H9 (cell line): ENCODE measurements at regions not wholly inside any gene's neighbourhood (a gene's known extent, or its start where the extent isn't known, plus 50 kb on each side); places are given as distances from the start of the nearest gene placed in this dataset.

ENCODE experiments used
- DNase-seq: peaks from one replicate; pipeline ENCODE4 v3.0.0-alpha.2; 2017
- H2AFZ ChIP-seq: one replicate; pipeline ENCODE4 v1.6.1; 2013; ENCODE audit warnings: mild to moderate bottlenecking, low read length, control low read depth, moderate library complexity
- H2AK5ac ChIP-seq: 2 replicates; pipeline ENCODE4 v1.6.1; 2013; ENCODE audit warnings: low read length, control low read depth, mixed read lengths; ENCODE audit not compliant: insufficient read length
- H2BK120ac ChIP-seq: one replicate; pipeline ENCODE4 v1.6.1; 2013; ENCODE audit warnings: low read depth, mild to moderate bottlenecking, low read length, control low read depth, inconsistent platforms; ENCODE audit not compliant: poor library complexity, severe bottlenecking
- H2BK12ac ChIP-seq: 2 replicates; pipeline ENCODE4 v1.6.1; 2013; ENCODE audit warnings: low read length, control low read depth, mixed read lengths, low read depth; ENCODE audit not compliant: insufficient read length
- H2BK15ac ChIP-seq: 2 replicates; pipeline ENCODE4 v1.6.1; 2013; ENCODE audit warnings: low read depth, low read length, control low read depth
- H2BK20ac ChIP-seq: one replicate; pipeline ENCODE4 v1.6.1; 2013; ENCODE audit warnings: low read depth, mild to moderate bottlenecking, low read length, control low read depth, inconsistent platforms; ENCODE audit not compliant: poor library complexity, severe bottlenecking
- H2BK5ac ChIP-seq: 2 replicates; pipeline ENCODE4 v1.6.1; 2013; ENCODE audit warnings: low read length, control low read depth, mixed read lengths; ENCODE audit not compliant: insufficient read length
- H3K14ac ChIP-seq: 2 replicates; pipeline ENCODE4 v1.6.1; 2013; ENCODE audit warnings: low read length, control low read depth; ENCODE audit not compliant: insufficient read depth
- H3K18ac ChIP-seq: 2 replicates; pipeline ENCODE4 v1.6.1; 2013; ENCODE audit warnings: low read depth, mild to moderate bottlenecking, mixed read lengths, low read length, control low read depth; ENCODE audit not compliant: insufficient read length
- H3K23ac ChIP-seq: 2 replicates; pipeline ENCODE4 v1.6.1; 2013; ENCODE audit warnings: low read length, control low read depth, mixed read lengths, low read depth; ENCODE audit not compliant: insufficient read length
- H3K23me2 ChIP-seq: 2 replicates; pipeline ENCODE4 v1.6.1; 2013; ENCODE audit warnings: low read depth, mild to moderate bottlenecking, mixed read lengths, low read length, control low read depth; ENCODE audit not compliant: insufficient read length, poor library complexity, severe bottlenecking
- H3K27ac ChIP-seq: 2 replicates; pipeline ENCODE4 v1.5.1; 2013; ENCODE audit warnings: low read length, control low read depth, mixed read lengths, low read depth; ENCODE audit not compliant: insufficient read length
- H3K27me3 ChIP-seq: 2 replicates; pipeline ENCODE4 v1.6.1; 2013; ENCODE audit warnings: low read length, control low read depth, inconsistent platforms; ENCODE audit not compliant: insufficient read depth
- H3K4ac ChIP-seq: 2 replicates; pipeline ENCODE4 v1.6.1; 2013; ENCODE audit warnings: low read depth, mild to moderate bottlenecking, control low read depth, inconsistent platforms, low read length, moderate library complexity
- H3K4me1 ChIP-seq: 2 replicates; pipeline ENCODE4 v1.6.1; 2013; ENCODE audit warnings: low read length, control low read depth, inconsistent platforms; ENCODE audit not compliant: insufficient read depth
- H3K4me2 ChIP-seq: 2 replicates; pipeline ENCODE4 v1.6.1; 2013; ENCODE audit warnings: low read length, control low read depth, mixed read lengths; ENCODE audit not compliant: insufficient read length, insufficient read depth
- H3K56ac ChIP-seq: 2 replicates; pipeline ENCODE4 v1.6.1; 2013; ENCODE audit warnings: low read depth, mild to moderate bottlenecking, mixed read lengths, low read length, control low read depth; ENCODE audit not compliant: insufficient read length
- H3K79me1 ChIP-seq: 2 replicates; pipeline ENCODE4 v1.6.1; 2013; ENCODE audit warnings: low read depth, mild to moderate bottlenecking, moderate library complexity, low read length, control low read depth, inconsistent platforms; ENCODE audit not compliant: insufficient read depth, poor library complexity, severe bottlenecking
- H3K79me2 ChIP-seq: 2 replicates; pipeline ENCODE4 v1.6.1; 2013; ENCODE audit warnings: low read length, control low read depth, inconsistent platforms; ENCODE audit not compliant: insufficient read depth
- H3K9ac ChIP-seq: 2 replicates; pipeline ENCODE4 v1.6.1; 2013; ENCODE audit warnings: low read length, control low read depth, mixed read lengths; ENCODE audit not compliant: insufficient read length; ENCODE audit errors: extremely low read depth
- H3K9me3 ChIP-seq: one replicate; pipeline ENCODE4 v1.6.1; 2013; ENCODE audit warnings: low read depth, low read length, inconsistent platforms; ENCODE audit not compliant: control insufficient read depth
- H3T11ph ChIP-seq: one replicate; pipeline ENCODE4 v1.6.1; 2013; ENCODE audit warnings: mild to moderate bottlenecking, low read length, control low read depth, inconsistent platforms
- H4K20me1 ChIP-seq: one replicate; pipeline ENCODE4 v1.6.1; 2013; ENCODE audit not compliant: control insufficient read depth, insufficient read length, insufficient read depth
- H4K5ac ChIP-seq: 2 replicates; pipeline ENCODE4 v1.6.1; 2013; ENCODE audit warnings: low read depth, mild to moderate bottlenecking, mixed read lengths, low read length, control low read depth; ENCODE audit not compliant: insufficient read length
- H4K8ac ChIP-seq: replicated peaks from 2 replicates; pipeline ENCODE4 v1.6.1; 2013; ENCODE audit warnings: low read length, control low read depth, mixed read lengths, low read depth; ENCODE audit not compliant: insufficient read length
- H4K91ac ChIP-seq: 2 replicates; pipeline ENCODE4 v1.6.1; 2013; ENCODE audit warnings: low read depth, mild to moderate bottlenecking, moderate library complexity, mixed read lengths, low read length, control low read depth; ENCODE audit not compliant: insufficient read length
- H3K27ac Mint-ChIP-seq, 3 experiments: 2 replicates in 2 of 3; 3 replicates in 1 of 3; pipeline ENCODE4 v1.8.0; 2020 to 2021; ENCODE audit warnings: mixed read lengths in 3 of 3, mild to moderate bottlenecking in 1 of 3, moderate library complexity in 1 of 3
- H3K27me3 Mint-ChIP-seq: 2 replicates; pipeline ENCODE4 v1.8.0; 2021; ENCODE audit warnings: low read depth, mild to moderate bottlenecking, moderate library complexity, mixed read lengths
- H3K36me3 Mint-ChIP-seq, 3 experiments: 2 replicates in 2 of 3; 3 replicates in 1 of 3; pipeline ENCODE4 v1.8.0; 2020 to 2021; ENCODE audit warnings: low read depth in 3 of 3, mixed read lengths in 3 of 3; ENCODE audit not compliant: insufficient read depth in 1 of 3
- H3K4me1 Mint-ChIP-seq, 2 experiments: 2 replicates each; pipeline ENCODE4 v1.8.0; 2020; ENCODE audit warnings: mixed read lengths in 2 of 2
- H3K4me3 Mint-ChIP-seq, 2 experiments: 2 replicates in 1 of 2; 3 replicates in 1 of 2; pipeline ENCODE4 v1.8.0; 2020 to 2021; ENCODE audit warnings: mild to moderate bottlenecking in 2 of 2, mixed read lengths in 2 of 2, moderate library complexity in 1 of 2
- H3K9me3 Mint-ChIP-seq, 2 experiments: 2 replicates in 1 of 2; 3 replicates in 1 of 2; pipeline ENCODE4 v1.8.0; 2020; ENCODE audit warnings: mild to moderate bottlenecking in 2 of 2, mixed read lengths in 2 of 2, moderate library complexity in 1 of 2
- CTCF ChIP-seq: fragments of 200-600 bp; sonication (generic); conservative IDR thresholded peaks from 3 replicates; pipeline ENCODE4 v1.8.0; 2021; ENCODE audit warnings: antibody characterized with exemption, mild to moderate bottlenecking

GRCh38 chr5:125967576-125967975 is 455.6 kb upstream of the GRAMD2B start:
- no peak overlapping the region for H2BK12ac ChIP-seq
- Mint-ChIP-seq H3K9me3 (no peaks in the 10 kb centered on the region; a peak in 1 of 5 replicates), H3K27me3 (no peaks in the 10 kb centered on the region), H3K27ac (no peak overlapping the region), H3K4me3 (no peak overlapping the region), H3K36me3 (no peaks in the 10 kb centered on the region; a peak in 2 of 7 replicates), H3K4me1 (peaks cover under 1 to 6% of the 10 kb centered on the region in 2 experiments; a peak in 3 of 4 replicates)
- H2AK5ac ChIP-seq: no peak overlapping the region
- no peak overlapping the region for H4K5ac ChIP-seq
- H3K27ac ChIP-seq: no peak overlapping the region
- H4K20me1 ChIP-seq: no peaks in the 10 kb centered on the region
- no peak overlapping the region for H2BK15ac ChIP-seq
- H3K23ac ChIP-seq: no peak overlapping the region
- H3K79me2 ChIP-seq: no peaks in the 10 kb centered on the region
- H2BK5ac ChIP-seq: no peak overlapping the region
- H2BK20ac ChIP-seq: no peak overlapping the region
- H3K4me1 ChIP-seq: no peaks in the 10 kb centered on the region
- no peak overlapping the region for H3K18ac ChIP-seq
- no peak overlapping the region for H3K56ac ChIP-seq
- H3K14ac ChIP-seq: no peak overlapping the region
- H2AFZ ChIP-seq: no peak overlapping the region
- no peaks in the 10 kb centered on the region for H3K9me3 ChIP-seq
- H3K23me2 ChIP-seq: no peaks in the 10 kb centered on the region
- no peak for DNase-seq
- H4K91ac ChIP-seq: no peak overlapping the region
- no peaks in the 10 kb centered on the region for H3K79me1 ChIP-seq
- H4K8ac ChIP-seq: no peak overlapping the region
- H3K9ac ChIP-seq: no peak overlapping the region
- no peak overlapping the region for H2BK120ac ChIP-seq
- no peak for TF ChIP-seq CTCF
- no peaks in the 10 kb centered on the region for H3K27me3 ChIP-seq
- H3K4me2 ChIP-seq: no peak overlapping the region
- H3T11ph ChIP-seq: no peak overlapping the region
- no peak overlapping the region for H3K4ac ChIP-seq
